HG03095 (cell line): ENCODE measurements at regions not wholly inside any gene's neighbourhood (a gene's known extent, or its start where the extent isn't known, plus 50 kb on each side); places are given as distances from the start of the nearest gene placed in this dataset.
A peak's percentile ranks its signal among the peaks of the same experiment; 100 is the strongest.

Source experiments
- ATAC-seq: cut with Tn5 transposase; IDR thresholded peaks from one replicate; pipeline ENCODE4 v1.9.1; 2021; ENCODE audit warnings: moderate library complexity; ENCODE audit not compliant: unreplicated experiment

DNA sequence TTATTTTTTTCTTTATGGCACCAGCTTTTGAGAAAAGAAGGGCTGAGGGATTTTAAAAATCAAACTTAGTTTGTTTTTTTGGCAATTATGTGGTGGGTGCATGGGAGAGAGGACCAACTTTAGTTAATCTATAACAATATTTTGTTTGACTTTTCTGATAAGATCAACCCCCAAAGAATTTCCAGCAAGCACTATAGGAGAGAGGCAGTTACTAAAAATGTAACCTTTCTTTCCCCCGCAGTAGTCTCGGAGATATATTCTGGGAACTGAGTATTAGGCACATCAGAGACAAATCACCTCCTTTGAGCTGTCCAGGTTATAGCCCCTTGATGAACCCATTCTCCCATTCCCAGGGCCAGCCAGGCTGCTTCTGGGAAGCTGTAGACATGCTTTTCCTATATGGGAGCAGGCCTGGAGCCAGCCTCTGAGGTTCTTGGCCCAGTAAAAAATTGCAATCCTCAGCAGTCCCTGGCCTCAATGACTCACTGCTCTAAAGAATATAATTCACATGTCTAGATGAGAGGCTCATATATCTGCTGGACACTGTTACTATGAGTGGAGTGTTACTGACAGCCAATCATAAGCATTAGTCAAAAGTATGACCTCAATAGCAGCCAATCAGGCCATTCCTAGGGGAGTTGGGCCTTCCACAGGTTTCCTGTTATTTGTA lies 138.3 kb upstream of the AGBL1 start:
- ATAC-seq: no peak

DNA sequence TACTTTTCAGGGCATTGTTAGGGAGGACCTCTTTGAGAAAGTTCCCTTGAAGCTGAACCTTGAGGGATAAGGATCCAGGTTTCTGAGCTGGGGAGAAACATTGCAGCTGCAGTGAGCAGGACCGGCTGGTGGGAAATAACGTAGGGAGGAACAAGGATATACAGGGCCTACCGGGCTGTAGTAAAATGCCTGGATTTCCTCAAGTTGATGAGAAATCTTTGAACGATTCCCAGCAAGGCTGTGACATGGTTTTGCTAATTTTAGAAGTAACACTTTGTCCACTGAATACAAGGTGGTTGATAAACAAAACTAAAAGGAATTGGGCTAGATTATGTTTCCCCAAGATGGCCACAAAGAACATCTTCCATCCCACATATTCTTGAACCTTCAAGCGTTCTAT lies 137.0 kb upstream of the AGBL1 start:
- ATAC-seq: no peak

DNA sequence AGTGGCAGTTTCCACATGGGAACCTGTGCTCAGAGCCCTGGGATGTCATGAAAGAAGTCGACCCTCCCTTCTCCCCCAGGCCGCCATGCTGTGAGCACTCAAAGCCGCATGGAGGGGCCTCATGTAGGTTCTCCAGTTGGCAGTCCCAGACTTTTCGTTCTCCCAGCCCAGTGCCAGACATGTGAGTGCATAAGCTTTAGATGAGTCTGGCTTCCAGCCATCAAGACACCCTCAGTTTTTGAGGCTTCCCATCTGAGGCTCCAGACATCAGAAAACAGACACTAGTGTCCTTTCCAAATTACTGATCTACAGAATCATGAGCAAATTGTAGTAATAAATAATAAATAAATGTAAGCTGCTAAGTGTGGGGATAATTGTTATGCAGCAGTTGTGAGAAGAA lies 136.5 kb upstream of the AGBL1 start:
- ATAC-seq: no peak

DNA sequence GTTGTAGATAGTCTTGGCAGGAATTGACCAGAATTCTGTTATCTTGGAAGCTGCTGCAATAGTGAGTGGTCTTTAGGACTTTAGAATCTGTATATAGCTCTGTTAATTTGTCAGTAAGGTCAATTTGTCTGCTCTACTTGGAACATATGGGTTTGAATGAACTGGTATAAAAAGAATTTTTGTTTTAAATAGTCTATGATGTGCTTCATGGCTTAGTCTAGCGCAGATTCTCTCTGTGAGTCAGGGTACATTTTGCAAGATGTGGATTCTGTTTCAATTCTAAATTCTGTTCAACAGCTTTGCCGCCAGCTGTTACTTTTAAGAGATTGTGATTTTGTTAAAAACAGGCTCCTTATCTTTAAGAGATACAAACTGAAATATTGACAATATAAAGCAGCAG lies 135.9 kb upstream of the AGBL1 start:
- ATAC-seq: no peak

DNA sequence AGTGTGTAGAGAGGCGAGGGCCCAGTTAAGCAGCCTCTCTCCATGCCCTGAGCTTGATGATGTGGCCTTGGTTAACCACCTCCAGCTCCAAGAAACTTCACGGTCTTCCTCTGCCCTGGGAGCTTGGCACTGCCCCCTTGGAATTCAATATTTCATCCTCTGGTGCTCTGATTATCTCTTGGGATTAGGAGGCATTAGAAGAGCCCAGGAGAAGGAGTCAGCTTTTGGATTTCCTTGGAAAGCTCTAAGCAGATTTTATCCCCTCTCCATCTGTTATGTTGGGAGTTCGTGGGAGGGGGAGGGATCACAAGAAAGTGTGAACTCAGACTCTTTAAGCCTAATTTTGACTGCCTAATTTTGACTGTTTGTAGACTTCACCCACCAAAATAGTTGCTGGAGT lies 132.7 kb upstream of the AGBL1 start:
- no peak for ATAC-seq

DNA sequence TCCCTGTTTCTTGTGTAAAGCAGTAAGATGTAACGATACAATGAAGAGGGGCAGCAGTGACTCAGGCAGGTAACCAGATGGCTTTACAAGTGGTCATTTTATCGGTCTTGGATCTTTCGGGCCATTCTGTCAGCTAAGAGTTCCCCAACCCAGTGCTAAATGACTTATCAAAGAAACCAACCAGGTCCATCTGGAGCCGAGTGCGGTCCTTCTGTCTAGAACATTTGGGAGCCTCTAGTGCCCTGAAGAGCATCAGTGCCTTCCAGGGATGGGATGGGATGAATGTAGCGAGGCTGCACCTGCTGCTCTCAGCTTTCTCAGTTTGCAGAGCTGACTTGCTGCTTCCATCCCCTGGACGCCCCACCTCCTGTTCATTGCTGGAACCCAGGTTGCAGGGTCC lies 131.7 kb upstream of the AGBL1 start:
- ATAC-seq: no peak

DNA sequence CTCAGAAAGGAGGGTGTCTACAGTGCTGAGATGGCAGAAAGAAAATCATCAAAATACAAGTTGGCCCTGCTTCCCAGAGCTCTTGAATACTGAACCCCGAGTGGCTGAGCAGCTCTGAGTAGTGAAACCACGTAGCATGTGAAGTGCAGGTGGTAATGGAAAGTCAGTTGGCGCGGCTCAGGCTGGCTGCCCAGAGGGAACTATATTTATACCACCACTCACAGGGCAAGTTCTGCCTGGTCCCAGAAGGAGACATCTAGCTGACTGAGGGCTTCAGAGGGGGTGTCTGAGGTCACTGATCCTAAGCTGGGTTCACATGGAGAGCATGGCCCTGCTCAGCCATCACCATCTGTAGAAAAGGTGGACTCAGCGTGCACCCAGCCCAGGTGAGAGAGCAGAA lies 129.6 kb upstream of the AGBL1 start:
- peak; percentile 85 for ATAC-seq

DNA sequence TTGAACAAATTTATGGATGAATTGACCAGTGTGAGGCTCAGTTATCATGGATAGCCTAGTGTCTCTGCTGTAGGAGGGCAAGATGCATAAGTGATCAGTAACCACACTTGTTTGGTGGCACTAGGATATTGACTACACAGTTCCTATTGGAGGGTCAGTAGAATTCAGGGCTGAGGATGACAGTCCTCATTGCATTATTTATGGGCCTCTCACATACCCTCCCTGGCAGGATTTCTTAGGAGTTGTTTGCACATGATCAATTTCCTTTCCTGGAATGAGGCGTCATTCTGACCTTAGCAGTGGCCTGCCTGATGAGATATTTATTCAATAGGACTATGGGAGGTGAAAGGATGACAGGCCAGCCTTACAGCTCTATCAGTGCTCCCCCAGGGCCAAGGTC lies 125.1 kb upstream of the AGBL1 start:
- ATAC-seq: no peak

DNA sequence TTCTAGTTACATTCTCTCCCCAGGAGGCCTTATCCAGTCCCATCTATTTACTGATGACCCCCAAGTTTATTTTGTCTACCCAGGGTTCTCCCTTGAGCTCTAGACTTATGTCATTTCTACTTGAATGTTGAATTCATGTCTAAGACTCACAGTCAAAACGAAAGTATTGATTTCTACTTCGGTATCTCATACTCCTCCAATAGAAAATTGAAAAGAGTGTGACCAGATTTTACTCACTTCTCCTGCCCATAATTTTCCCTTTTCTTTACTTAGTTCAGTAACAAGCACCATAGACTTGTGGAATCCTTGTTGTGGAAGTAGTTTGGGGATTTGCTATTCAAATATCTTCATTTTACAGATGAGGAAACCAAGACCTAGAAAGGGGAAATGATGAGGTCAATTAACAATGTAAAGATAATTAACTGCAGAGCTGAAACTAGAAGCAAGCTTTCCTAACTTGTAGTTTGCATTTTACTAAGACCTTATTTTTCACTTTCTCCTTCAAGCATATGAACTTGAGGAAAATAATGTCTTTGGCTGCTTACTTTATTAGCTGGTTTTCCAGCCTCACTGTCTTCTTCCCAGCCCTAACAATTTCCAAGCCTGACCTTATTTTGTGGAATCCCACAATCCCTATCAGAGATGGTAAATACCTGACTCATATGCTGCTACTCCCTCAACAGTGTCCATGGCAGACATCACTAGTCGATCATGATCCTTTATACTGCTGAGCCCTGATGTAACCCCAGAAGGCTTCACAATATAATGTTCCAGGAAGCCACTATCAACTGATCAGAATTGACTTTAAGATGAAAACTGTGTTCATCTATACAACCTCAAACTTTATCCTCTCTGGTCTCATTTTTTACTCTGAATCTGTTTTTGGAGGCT lies 123.9 kb upstream of the AGBL1 start:
- peak; percentile 92 for ATAC-seq

DNA sequence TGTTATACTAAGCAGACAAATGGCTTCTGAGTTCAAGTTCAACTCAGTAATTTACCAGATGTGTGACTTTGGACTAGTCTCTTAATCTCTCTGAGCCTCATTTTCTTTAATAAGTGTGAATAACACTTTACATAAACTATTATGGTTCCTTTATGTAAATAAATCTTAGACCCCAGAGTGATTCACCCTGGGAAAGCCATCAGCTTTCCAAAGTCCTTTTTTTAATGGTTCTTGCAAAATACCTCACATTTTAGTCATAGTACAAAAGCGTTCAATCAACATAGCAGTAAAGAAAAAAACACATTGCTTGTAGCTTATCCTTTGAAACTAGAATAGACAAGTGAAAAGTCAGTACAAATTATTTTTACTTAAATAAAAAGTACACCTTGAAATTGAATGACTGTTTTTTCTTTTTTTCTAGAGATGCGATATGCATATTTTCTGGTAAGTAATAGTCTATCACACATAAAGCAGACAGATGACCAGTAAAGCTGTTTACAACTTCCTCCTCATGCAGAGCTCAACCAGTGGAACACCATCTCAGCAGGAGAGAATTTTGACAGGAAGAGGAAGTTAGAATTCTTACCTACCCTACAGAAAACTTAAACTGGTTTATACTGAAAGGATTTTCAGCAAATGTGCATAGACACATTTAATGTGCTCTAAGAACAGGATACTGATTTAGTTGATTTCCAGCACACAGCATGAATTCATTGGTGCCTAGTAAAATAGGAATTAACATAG lies 123.0 kb upstream of the AGBL1 start:
- no peak for ATAC-seq

DNA sequence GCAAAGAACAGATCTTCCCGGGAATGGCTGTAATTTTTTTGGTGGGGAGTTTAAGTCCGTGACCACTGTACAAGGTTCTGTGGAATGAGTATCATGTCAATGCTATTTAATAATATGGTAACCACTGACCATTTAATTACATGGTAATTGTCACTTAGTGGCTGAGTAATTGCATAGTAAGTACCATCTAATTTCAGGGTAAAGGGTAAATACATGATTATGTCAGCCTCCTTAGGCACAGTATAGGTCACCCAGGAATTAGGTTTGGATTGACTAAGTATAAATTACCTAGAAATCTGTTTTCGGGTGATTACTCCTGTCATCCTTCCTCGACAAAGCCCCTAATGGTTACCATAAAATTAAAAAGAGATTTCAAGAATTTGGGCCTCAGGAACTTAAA lies 120.1 kb upstream of the AGBL1 start:
- no peak for ATAC-seq

DNA sequence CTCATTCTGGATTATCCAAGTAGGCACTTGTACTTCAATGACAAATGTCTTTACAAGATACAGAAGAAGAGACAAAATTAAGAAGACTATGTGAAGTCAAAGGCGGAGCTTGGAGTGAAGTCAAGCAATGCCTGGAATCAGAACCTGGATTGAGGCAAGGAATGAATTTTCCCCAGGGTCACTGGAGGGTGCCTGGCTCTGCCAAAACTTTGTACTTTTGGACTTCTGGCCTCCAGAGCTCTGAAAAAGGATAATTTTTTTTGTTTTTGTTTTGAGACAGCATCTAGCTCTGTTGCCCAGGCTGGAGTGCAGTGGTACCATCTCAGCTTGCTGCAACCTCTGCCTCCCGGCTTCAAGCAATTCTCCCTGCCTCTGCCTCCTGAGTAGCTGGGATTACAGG lies 119.3 kb upstream of the AGBL1 start:
- no peak for ATAC-seq

DNA sequence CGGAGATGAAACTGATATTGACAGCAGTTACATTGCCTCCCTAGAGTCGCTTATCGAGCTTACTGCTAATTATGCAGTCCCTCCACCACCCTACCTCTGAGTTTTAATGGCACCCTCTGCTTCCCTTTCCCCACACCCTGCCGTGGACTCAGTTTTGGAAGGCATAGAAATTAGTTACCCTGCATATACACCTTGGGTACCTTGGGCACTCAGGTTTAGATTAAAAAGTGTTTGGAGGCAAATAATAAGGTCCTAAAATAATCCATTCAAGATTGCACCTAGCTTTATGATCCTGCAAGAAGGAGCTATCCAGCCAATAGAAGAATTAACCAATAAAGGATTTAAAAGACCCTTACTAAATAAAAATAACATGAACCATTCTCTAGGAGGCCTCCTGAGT lies 117.8 kb upstream of the AGBL1 start:
- no peak for ATAC-seq

DNA sequence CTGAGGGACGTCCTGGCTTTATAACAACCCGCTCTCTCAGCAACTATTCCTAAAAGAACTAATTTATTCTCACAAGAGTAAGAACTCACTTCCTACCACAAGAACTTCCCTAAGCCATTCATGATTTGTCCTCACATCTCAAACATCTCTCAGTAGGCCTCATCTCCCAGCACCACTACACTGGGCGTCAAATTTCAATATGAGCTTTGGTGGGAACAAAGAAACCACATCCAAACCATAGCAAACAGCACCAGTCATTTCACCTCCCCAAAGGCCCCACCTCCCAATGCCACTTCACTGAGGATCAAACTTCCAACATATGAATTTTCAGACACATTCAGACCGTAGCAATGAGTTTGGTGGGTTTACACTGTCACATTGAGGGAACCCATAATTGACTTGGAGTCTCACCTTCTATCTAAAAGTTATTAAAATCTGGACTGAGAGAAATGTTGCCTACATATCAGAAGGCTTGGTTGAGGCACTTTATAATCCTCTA lies 116.4 kb upstream of the AGBL1 start:
- ATAC-seq: no peak

DNA sequence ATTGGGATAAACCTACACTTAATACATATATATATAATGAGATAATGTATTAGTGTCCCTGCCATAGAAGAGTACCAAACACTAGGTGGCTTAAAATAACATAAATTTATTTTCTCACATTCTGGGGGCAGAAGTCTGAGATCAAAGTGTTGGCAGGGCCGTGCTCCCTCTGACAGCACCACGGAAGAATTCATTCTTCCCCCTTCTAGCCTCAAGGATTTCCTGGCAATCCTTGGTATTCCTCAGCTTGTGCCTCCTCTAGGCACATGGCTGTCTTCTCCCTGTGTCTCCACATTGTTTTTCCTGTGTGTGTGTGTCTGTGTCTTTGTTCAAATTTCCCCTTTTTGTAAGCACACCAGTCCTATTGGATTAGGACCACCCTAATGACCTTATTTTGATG lies 115.2 kb upstream of the AGBL1 start:
- no peak for ATAC-seq

DNA sequence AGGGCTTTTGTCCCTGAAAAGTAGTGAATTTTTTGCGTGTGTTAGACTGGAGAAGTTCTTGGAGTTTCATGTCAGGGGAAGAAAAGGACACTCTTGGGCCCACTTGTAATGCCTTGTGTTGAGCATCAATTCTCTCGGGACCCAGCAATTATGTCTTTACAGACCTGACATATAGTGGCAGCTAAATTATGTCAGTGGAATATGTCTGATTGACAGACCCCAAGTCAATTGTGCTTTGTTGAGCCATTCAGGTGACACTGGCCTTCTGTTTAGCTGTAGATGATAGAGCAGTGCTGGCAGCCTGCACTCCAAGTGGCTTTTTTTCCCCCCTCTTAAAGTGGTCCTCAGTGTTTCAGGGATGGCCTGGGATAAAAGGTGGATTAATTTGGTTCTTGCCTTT lies 112.1 kb upstream of the AGBL1 start:
- ATAC-seq: no peak

DNA sequence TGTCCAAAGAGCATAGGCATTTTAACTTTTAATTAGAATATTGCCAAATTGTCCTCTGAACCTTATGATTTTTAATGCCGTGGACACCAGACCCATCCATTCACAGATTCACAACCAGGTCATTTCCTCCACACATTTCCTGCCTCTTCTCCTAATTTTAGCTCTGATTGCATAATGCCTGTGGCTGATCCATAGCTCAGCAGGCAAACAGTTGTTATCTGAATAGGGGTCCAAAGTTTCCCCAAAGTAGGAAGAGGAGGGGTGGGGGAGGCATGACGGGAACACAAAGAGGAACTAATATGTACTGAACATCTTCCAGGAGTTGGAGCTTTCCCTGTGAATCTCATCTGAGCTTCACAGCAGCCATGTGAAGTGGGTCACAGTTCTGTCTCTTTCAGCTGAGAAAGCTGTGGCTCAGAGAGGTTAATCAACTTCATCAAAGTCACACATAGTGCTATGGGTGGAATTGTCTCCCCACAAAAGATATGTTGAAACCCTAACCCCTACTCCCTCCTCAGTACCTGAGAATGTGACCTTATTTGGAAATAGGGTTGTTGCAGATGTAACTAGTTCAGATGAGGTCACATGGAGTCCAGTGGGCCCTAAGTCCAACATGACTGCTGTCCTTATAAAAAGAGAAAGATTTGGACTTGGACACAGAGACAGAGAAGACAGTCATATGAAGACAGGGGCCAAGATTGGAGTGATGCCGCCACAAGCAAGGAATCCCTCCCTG lies 106.7 kb upstream of the AGBL1 start:
- ATAC-seq: no peak

DNA sequence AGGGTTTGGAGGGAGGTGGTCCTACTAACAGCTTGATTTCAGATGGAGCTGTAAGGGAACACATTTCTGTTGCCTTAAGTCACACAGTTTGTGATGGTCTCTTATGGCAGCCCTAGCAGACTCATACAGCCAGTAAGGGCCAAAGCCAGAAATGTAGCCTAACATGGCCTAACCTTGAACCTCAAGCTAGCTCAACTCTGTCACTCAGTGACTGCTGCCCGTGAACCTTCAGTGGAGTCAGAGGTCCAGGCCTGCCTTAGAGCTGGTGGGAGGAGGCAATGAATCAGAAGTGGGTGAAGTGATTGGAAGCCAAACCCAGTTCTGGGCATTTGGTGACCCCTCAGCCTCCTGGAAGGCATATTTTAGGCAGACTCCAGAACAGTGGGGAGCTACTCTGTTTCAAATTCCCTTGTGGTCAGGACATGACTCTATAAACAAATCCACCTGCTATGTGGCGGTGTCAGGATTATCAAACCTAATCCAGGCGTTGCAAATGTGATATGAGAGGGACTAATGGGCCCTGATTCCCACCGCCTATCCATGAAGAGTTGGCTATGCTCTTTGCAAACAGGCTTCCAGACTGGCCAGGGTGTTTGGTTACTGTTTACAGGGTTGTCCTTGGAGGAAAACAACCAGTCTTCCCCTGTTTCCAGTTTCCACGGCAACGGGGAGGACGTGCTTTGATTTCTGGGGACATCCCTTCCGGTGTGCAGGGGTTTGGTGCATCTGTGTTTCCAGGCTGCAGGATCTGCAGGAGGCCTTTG lies 105.9 kb upstream of the AGBL1 start:
- ATAC-seq: no peak

DNA sequence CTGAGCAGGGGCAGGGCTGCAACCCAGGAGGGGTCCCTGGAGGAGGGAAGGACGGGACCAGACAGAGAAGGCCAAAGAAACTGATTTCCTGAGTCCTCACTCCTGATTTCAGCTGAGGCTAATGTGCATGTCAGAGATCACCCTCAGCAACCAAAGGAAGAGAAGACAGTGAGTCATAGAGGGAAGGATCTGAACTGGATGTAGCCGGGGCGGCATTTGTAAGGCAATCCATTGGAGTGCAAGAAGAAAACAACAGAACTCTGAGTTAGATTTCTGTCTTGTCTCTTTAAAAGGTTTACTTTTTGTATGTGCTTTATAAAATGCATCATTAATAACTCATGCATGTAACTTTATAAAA lies 105.3 kb upstream of the AGBL1 start:
- no peak for ATAC-seq

DNA sequence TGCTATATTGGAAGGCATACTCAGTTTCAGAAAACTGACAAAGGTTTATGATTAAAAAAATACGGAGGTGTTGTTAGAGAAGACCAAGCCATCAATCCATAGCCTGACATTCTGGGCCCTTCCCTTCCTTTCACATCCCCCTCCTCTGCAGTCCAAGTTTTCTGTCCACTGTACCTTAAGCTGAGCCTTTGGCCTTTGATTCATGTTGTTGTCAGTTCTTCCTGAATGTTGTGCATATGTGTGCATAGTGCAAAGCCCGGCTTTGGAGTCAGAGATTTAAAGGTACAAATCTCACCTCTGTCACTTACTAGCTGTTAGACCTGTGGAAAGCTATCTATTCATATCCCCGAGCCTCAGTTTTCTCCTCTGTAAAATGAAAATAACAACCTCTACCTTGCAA lies 104.9 kb upstream of the AGBL1 start:
- ATAC-seq: no peak
